Uterus (tissue), 2 donors: ENCODE measurements at regions not wholly inside any gene's neighbourhood (a gene's known extent, or its start where the extent isn't known, plus 50 kb on each side); places are given as distances from the start of the nearest gene placed in this dataset.

Experiments used
- CTCF ChIP-seq, 4 experiments: fragments of 200-600 bp in 2 of 4; fragments of 450-650 bp in 2 of 4; sonication (generic) in 2 of 4; IDR thresholded peaks; one replicate each; pipeline ENCODE4 v1.5.1; 2016 to 2019; ENCODE audit warnings: antibody characterized with exemption in 4 of 4, mild to moderate bottlenecking in 2 of 4, moderate library complexity in 1 of 4
- POLR2A ChIP-seq, 2 donors: fragments of 450-650 bp; IDR thresholded peaks; one replicate each; pipeline ENCODE4 v1.6.1; 2016; ENCODE audit warnings: antibody characterized with exemption in 2 of 2, mild to moderate bottlenecking in 1 of 2, moderate library complexity in 1 of 2

GRCh38 chr13:90770334-90770733 lies 577.2 kb upstream of the MIR17HG start:
- TF ChIP-seq POLR2A (IDR thresholded peaks at IDR 0.05) (no peak), CTCF (IDR thresholded peaks at IDR 0.05) (no peak)
